NB4 (cell line): ENCODE measurements at regions not wholly inside any gene's neighbourhood (a gene's known extent, or its start where the extent isn't known, plus 50 kb on each side); places are given as distances from the start of the nearest gene placed in this dataset.

Source experiments
- DNase-seq: peaks from one replicate; pipeline ENCODE4 v3.0.0; 2010; ENCODE audit warnings: low read depth
- H3K4me3 ChIP-seq: one replicate; pipeline ENCODE4 v1.5.1; 2011; ENCODE audit warnings: mild to moderate bottlenecking, low read depth, low read length, moderate library complexity
- CTCF ChIP-seq: IDR thresholded peaks from one replicate; pipeline ENCODE4 v1.5.1; 2012; ENCODE audit warnings: low read depth, low read length
- MAX ChIP-seq: IDR thresholded peaks from 2 replicates; pipeline ENCODE4 v1.6.1; 2011; ENCODE audit warnings: low read depth, low read length
- MYC ChIP-seq: IDR thresholded peaks from 2 replicates; pipeline ENCODE4 v1.6.1; 2011; ENCODE audit warnings: low read depth, low read length
- POLR2A ChIP-seq: IDR thresholded peaks from 2 replicates; pipeline ENCODE4 v1.6.1; 2011; ENCODE audit warnings: mild to moderate bottlenecking; ENCODE audit not compliant: insufficient read length; ENCODE audit errors: extremely low read depth

- TF ChIP-seq POLR2A (no peak), MAX (no peak), CTCF (no peak), MYC (no peak)
- no peak for DNase-seq
- no peak overlapping the region for H3K4me3 ChIP-seq
Measured at GRCh38 chr5:33067291-33067690, 356.2 kb downstream of the NPR3 start.

GRCh38 chr5:33068786-33069185, 357.7 kb downstream of the NPR3 start:
- H3K4me3 ChIP-seq = no peak overlapping the region
- TF ChIP-seq CTCF = no peak
- DNase-seq = no peak

- no peak for DNase-seq
- TF ChIP-seq MYC = no peak
- TF ChIP-seq MAX = no peak
- no peak for TF ChIP-seq CTCF
- TF ChIP-seq POLR2A = no peak
- H3K4me3 ChIP-seq = no peak overlapping the region
Measured at GRCh38 chr5:33072296-33072695, 361.2 kb downstream of the NPR3 start.

GRCh38 chr5:33072726-33073125, 361.6 kb downstream of the NPR3 start:
- H3K4me3 ChIP-seq = no peak overlapping the region
- DNase-seq = no peak

GRCh38 chr5:33073881-33074327, 362.8 kb downstream of the NPR3 start:
- no peak for TF ChIP-seq MYC
- TF ChIP-seq CTCF = no peak
- TF ChIP-seq MAX = no peak
- TF ChIP-seq POLR2A = no peak
- DNase-seq = no peak
- no peak overlapping the region for H3K4me3 ChIP-seq

More at GRCh38 chr5:33072726-33073125, 361.6 kb downstream of the NPR3 start:
- no peak for TF ChIP-seq POLR2A

- H3K4me3 ChIP-seq = no peak overlapping the region
- TF ChIP-seq POLR2A (no peak), CTCF (no peak), MYC (no peak)
- no peak for DNase-seq
Measured at GRCh38 chr5:33074548-33074947, 363.4 kb downstream of the NPR3 start.
